Epithelial cell of proximal tubule (primary cell): ENCODE measurements at regions not wholly inside any gene's neighbourhood (a gene's known extent, or its start where the extent isn't known, plus 50 kb on each side); places are given as distances from the start of the nearest gene placed in this dataset.

Experiments
- DNase-seq: peaks from one replicate; pipeline ENCODE4 v3.0.0-alpha.2; 2011; ENCODE audit warnings: low read depth
- H3K4me3 ChIP-seq: 2 replicates; pipeline ENCODE4 v1.5.1; 2011; ENCODE audit warnings: low read depth, mild to moderate bottlenecking, low read length
- TF ChIP-seq, protein P1 (sequence below): conservative IDR thresholded peaks from 2 replicates; pipeline ENCODE4 v1.5.1; 2012; ENCODE audit warnings: low read depth, mild to moderate bottlenecking, low read length

DNA sequence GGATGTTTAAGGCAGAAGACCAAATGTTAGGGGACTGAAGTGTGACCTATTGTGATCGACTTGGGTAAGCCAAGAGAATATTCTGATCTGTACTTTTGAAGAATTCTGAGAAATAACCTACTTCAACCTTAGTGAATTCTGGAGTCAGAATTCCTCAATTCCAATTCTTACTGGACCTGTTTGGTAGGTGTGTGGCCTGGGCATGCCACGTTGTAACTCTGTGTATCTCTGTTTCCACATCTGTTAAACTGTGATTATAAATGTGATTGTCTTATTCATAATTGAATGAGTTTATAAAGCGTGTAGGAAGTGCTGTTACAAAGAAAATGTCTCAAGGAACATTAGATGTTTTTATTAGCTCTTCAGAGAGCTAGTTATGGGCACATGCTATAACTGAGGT lies 64.5 kb downstream of the TUSC1 start:
- no peak for DNase-seq
- no peak overlapping the region for H3K4me3 ChIP-seq
- TF ChIP-seq, protein P1, sequence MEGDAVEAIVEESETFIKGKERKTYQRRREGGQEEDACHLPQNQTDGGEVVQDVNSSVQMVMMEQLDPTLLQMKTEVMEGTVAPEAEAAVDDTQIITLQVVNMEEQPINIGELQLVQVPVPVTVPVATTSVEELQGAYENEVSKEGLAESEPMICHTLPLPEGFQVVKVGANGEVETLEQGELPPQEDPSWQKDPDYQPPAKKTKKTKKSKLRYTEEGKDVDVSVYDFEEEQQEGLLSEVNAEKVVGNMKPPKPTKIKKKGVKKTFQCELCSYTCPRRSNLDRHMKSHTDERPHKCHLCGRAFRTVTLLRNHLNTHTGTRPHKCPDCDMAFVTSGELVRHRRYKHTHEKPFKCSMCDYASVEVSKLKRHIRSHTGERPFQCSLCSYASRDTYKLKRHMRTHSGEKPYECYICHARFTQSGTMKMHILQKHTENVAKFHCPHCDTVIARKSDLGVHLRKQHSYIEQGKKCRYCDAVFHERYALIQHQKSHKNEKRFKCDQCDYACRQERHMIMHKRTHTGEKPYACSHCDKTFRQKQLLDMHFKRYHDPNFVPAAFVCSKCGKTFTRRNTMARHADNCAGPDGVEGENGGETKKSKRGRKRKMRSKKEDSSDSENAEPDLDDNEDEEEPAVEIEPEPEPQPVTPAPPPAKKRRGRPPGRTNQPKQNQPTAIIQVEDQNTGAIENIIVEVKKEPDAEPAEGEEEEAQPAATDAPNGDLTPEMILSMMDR = no peak

GRCh38 chr9:25603106-25603505 lies 75.1 kb downstream of the TUSC1 start:
- DNase-seq = no peak
- TF ChIP-seq, protein P1 = no peak
- no peak overlapping the region for H3K4me3 ChIP-seq

DNA sequence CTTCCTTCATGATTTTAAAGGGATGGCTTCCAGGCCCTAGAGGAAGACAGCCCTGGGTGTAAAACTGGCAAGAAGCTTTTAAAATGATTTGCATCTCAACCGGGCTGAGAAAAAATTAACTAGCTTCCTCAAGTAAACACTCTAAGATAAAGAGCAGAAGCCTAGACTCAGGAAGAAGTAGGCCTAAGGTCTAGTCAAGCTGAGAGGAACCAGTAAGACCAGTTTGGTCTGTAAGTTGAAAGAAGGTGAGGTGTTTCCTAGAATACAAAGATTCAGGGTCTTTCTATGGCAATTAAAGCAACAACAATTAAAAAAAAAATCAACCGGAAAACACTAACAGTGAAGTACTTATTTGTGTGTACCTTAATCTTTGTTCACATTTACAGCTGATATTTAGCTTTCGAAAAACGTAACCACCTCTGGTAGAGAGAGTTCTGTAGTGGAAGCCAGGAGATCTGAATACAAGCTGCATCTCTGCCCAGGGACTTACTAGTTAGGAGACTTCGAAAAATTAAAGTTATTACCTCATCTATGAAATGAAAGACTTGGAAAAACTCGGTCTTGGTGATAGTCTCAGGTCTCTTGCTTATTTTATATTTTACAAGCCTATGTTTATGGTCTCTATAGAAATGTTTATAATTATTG lies 75.7 kb downstream of the TUSC1 start:
- TF ChIP-seq, protein P1 = no peak
- no peak for DNase-seq
- H3K4me3 ChIP-seq = no peak overlapping the region

DNA sequence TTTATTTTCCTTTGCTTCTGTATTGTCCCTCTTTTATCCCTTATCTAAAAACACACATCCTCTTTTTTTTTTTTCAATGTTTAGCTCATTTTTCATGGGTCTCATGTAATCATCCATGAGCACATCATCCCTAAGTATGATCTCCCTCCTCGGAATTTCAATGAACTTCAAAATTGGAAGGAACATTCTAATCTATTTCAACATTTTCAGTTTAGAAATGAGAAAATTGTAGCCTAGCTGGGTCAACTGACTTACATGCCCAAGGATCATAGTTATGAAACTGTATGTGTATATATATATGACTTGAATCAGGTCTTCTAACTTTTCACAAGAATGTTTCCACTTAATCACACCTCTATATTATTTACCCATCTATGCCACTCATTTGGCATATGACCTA lies 77.7 kb downstream of the TUSC1 start:
- no peak for DNase-seq
- TF ChIP-seq, protein P1 = no peak
- H3K4me3 ChIP-seq = no peak overlapping the region

GRCh38 chr9:25584611-25585010 lies 93.6 kb downstream of the TUSC1 start:
- H3K4me3 ChIP-seq = no peak overlapping the region
- TF ChIP-seq, protein P1 = no peak
- DNase-seq = no peak

DNA sequence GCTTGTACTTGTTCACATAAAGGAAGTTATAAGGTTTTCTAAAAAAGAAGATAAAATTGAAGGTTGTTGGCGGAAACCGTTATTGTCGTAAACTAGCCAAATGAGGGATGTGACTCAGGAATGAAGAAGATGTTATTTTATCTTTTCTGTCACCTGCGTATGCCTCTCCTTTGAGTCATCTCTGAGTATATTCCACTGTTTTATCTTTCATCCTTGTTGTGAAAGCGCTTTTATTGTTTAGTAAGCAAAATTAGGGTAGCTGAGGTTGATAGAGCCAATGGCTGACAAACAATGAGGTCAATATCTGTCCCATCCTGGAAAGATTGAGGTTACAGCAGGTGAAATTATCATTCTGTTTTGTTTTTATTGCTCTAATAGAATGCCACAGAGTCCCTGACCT lies 105.0 kb downstream of the TUSC1 start:
- no peak overlapping the region for H3K4me3 ChIP-seq
- TF ChIP-seq, protein P1 = no peak
- DNase-seq = no peak

DNA sequence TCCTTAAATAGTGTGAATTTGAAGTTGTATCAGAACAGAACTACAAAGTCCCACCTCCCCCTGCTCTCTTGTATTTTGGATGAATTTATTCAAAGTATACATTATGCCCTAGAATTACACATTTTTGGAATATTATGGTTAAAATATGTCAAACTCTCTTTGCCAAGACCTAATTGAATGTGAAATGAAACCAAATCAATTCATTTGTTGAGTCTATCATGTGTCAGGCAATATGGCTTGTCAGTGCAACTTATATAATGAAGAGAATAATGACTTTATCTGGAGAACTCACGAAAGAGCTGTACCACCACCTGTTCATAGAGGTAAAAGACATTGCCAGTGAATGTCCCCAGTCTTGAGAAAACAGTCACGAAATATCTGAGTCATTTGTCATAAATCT lies 106.8 kb downstream of the TUSC1 start:
- no peak for DNase-seq
- no peak overlapping the region for H3K4me3 ChIP-seq
- TF ChIP-seq, protein P1 = no peak
